ENCODE measurements at regions not wholly inside any gene's neighbourhood (a gene's known extent, or its start where the extent isn't known, plus 50 kb on each side); places are given as distances from the start of the nearest gene placed in this dataset.
"Not testable (repeated sequence)": the region's sequence is repeated elsewhere in the genome, so short reads cannot be mapped to it uniquely, and the experiment has no call there.

- DNase-seq (ENCODE audit: low read depth): no peak
Observed at GRCh38 chr10:94088926-94089381, 95.2 kb downstream of the PLCE1 start.

- no peak for DNase-seq (ENCODE audit: low read depth)
Observed at GRCh38 chr10:94091649-94092048, 97.9 kb downstream of the PLCE1 start.

DNA sequence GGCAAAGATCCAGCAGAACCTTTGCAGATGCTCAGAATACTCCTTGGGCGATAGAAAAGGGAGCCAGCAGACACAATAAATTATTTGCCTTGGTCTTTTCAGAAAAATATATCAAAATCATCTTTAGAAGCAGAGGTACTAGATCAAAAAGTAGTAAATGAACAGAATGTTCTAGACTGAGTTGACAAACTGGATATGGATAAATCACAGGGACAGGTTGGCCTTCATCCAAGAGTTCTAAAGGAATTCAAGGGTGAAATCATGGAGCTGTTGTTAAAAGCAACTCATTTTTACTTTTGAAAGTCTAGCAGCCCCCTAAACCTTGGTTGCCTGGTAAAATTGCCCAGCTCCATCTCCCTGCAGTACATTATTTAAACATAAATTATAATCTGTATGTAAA lies 99.1 kb downstream of the PLCE1 start:
- peak; percentile 66 for DNase-seq (ENCODE audit: low read depth)

DNA sequence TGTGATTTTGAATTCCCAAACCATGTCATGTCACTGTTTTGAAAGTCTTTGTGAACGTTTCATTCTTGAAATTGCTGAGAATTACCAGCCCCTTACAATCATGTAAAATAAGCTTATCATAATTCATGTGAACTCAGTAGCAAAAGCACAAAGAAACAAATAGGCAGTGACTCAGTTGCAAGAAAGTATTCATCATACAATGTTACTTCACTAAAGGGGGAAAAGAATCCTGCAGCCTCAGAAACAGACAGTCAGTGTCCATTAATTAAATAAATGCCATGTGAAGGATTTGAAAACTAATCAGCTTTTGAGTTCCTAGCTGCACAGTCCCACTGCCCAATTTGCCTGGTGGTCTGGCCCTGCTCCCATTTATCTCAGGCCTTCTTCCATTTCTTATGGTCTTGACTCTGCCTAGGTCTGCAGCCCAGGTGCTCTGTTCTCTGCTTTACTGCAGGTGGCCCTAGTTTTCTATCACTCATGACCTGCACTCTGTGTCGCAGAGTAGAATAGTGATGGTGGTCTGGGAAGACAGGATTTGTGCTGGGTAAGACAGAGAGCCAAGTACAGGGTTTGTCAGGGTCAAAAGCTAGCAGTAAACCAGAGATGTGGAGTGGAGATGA lies 99.7 kb downstream of the PLCE1 start:
- DNase-seq (ENCODE audit: low read depth): peak; percentile 9

- no peak for DNase-seq (ENCODE audit: low read depth)
Observed at GRCh38 chr10:94094540-94094939, 100.8 kb downstream of the PLCE1 start.

DNA sequence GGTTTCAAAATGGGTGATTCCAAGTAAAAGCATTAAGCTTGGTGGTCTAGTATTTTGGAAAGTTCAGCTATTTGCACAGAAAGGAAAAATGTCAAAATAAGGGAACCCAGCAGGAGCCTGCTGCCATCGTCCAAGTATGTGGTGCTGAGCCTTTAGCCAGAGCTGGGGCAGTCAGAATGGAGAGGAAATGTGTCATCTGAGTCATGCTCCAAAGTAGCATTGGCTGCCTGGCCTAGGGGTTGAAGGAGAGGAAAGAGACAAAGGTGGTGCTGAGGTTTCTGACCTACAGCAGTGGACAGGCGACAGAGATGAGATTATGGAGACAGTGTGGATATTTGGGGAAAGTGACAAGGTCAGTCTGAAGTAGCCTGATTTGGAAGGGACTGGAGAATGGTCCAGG lies 103.9 kb downstream of the PLCE1 start:
- DNase-seq (ENCODE audit: low read depth): no peak

DNA sequence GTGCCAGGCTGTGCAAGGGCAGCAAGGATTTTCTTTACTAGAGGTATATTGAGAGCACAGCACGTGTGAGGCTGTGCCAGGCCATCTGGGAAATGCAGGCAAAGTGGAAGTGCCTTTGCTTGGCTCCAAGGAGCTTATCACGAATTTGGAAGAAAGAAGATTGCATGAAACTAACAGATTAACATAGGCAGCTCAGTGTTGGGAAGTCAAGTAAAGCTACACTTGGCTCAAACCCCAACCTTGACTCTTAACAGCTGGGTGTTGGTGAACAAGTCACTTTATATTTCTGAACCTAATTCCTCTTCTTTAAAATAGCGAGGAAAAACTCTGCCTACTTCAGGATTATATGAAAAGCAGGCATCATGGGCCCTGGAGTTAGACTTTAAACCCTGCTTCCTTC lies 105.2 kb downstream of the PLCE1 start:
- DNase-seq (ENCODE audit: low read depth): no peak

- DNase-seq (ENCODE audit: low read depth): no peak
Observed at GRCh38 chr10:94101894-94102293, 108.2 kb downstream of the PLCE1 start.

DNA sequence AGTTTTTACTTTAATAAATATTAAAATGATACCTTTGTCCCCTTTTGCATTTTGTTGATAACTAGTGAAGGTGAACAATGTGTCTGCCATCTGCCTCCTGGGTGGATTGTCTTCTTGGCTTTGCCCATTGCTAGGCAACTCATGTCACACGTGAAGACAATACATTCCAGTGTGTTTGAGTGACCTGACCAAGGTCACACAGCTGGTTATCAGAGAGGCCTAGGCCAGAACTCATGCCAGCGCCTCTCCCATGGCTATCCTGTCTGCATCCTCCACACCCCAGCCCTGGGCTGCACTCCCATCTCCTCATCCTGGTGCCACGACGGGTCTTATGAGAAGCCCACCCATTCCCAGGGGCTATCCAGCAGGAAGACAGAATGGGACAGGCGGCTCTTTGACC lies 108.7 kb downstream of the PLCE1 start:
- DNase-seq (ENCODE audit: low read depth): no peak

- no peak for DNase-seq (ENCODE audit: low read depth)
Observed at GRCh38 chr10:94103192-94103591, 109.5 kb downstream of the PLCE1 start.

- DNase-seq (ENCODE audit: low read depth): no peak
Observed at GRCh38 chr10:94103801-94104221, 110.1 kb downstream of the PLCE1 start.

GRCh38 chr10:94104316-94105000 lies 110.7 kb downstream of the PLCE1 start:
- DNase-seq (ENCODE audit: low read depth): peak; percentile 6

GRCh38 chr10:94105226-94105625 lies 111.5 kb downstream of the PLCE1 start:
- no peak for DNase-seq (ENCODE audit: low read depth)

DNA sequence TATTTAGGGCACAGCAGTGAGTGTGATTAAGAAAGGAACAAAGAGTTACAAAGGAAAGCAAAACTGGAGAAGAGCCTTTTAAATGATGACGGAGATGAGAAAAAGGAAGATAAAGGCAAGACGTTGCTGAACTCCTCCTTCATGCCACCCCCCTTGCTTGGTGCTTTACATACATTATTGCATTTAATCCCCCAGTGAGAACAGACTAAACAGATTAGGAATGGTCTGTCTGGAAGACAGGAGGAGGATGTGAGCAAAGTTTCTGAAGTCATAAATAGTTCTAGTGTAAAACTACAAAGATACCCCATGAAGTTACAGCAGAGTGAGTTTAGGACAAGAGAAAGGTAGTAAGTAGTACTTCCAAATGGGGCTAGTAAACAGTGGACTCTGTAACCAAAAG lies 113.5 kb downstream of the PLCE1 start:
- no peak for DNase-seq (ENCODE audit: low read depth)

DNA sequence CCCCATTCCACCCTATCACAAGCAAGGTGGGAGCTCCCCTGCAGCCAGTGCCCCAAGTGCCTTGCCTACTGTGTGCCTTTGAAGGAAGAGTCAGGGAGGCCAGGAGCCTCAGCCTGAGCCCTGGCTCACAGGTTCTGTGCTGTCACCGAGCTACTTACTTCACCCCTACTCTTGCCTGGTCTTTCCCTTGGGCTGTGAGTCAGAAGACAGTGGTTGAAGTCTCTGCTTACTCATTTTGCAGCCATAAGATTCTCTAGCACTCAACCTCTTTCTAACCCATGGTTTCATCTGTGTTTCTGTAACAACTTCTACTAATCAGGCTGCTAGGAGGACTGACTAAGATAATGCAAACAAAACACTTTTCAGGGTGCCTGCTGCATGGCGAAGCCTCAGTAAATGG lies 114.5 kb downstream of the PLCE1 start:
- peak; percentile 32 for DNase-seq (ENCODE audit: low read depth)

- no peak for DNase-seq (ENCODE audit: low read depth)
Observed at GRCh38 chr10:94111367-94111766, 117.6 kb downstream of the PLCE1 start.

DNA sequence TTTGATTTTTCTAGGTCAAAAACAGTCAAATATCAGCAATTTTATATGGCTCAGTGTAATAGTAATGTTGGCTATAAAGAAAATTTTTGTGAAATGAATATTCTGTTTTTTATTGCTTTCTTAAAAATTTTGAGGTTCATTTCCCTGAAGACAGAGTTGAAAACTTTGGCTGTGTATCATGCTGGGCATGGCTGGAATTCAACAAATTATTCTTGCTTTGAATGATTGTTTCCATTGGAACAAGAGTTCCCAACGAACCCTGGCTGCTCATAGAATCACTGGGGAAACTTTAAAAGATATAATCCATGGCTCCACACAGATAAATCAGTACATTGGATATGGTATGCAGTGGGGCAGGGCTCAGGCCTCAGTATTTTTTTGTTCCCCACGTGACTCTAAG lies 118.6 kb downstream of the PLCE1 start:
- DNase-seq (ENCODE audit: low read depth): no peak

DNA sequence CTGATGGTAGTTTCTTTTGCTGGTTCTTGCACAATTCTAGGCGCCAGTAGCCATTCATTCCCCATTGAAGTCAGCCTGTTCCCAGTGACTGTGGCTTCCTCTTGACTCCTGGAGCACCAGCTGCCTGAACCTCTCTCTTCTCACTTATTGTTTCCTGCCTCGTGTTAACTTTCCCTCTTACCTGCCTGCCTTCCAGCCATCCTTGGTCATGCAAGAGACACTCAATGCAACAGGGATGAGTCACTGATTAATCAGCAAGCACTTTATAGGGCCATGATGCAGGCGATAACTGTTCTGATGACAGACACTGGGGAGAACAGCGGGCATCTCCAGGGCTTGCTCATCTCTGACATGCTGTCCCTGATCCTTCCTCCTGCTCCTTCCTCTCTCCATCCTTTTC lies 122.0 kb downstream of the PLCE1 start:
- peak; percentile 51 for DNase-seq (ENCODE audit: low read depth)

- DNase-seq (ENCODE audit: low read depth): no peak
Observed at GRCh38 chr10:94116848-94117247, 123.1 kb downstream of the PLCE1 start.

GRCh38 chr10:94122211-94122610 lies 128.5 kb downstream of the PLCE1 start:
- DNase-seq (ENCODE audit: low read depth): no peak

DNA sequence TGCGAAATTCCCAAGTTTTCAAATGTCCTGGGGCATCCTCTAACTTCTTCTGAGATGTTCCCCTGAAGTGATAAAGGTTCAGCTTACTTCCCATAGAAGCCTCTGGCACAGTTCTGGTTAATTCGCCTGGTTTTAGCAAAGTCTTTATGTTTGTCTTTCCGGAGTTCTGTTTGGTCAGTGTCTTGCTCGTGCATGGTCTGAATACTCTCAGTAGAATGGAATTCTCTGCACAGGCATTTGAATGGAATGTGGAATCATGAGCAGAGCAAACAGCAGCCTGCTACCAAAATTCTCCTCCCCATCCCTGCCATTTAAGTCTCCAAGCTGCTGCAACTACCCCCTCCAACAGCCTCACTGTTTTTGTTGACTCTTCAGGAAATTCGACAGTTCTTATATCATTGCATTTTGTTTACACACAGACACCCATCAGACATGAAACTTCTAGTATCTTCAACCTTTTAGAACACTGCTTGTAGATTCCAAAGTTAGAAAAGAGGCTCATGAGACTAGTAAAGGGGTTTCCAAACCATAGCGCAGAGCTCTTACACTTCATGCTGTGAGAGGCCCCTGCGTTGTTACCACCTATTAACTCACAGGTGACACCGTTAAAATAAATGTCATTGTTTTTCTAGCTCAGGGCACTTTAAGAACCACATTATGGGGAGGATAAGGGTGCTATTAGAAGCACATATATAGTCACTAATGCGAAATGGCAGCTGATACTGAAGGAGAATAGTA lies 129.7 kb downstream of the PLCE1 start:
- DNase-seq (ENCODE audit: low read depth): peak; percentile 65

- not testable (repeated sequence) for DNase-seq (ENCODE audit: low read depth)
Observed at GRCh38 chr10:94124147-94124546, 130.4 kb downstream of the PLCE1 start.

- not testable (repeated sequence) for DNase-seq (ENCODE audit: low read depth)
Observed at GRCh38 chr10:94125268-94125667, 131.5 kb downstream of the PLCE1 start.
